Retinal pigment epithelial cell (primary cell): ENCODE measurements at regions not wholly inside any gene's neighbourhood (a gene's known extent, or its start where the extent isn't known, plus 50 kb on each side); places are given as distances from the start of the nearest gene placed in this dataset.

ENCODE experiments used
- DNase-seq: peaks from one replicate; pipeline ENCODE4 v3.0.0-alpha.2; 2010; ENCODE audit warnings: low read depth
- H3K4me3 ChIP-seq: 2 replicates; pipeline ENCODE4 v1.5.1; 2011; ENCODE audit warnings: mild to moderate bottlenecking, low read length, control low read depth, moderate library complexity
- CTCF ChIP-seq: conservative IDR thresholded peaks from 2 replicates; pipeline ENCODE4 v1.5.1; 2011; ENCODE audit warnings: low read depth, low read length, control low read depth, inconsistent platforms

GRCh38 chr3:124132813-124133212, 140.9 kb upstream of the ROPN1 start:
- DNase-seq, result no peak
- TF ChIP-seq CTCF, result no peak

GRCh38 chr3:124133366-124133940, 141.5 kb upstream of the ROPN1 start:
- DNase-seq, result no peak
- no peak overlapping the region for H3K4me3 ChIP-seq
- TF ChIP-seq CTCF, result no peak

More at GRCh38 chr3:124132813-124133212, 140.9 kb upstream of the ROPN1 start:
- no peak overlapping the region for H3K4me3 ChIP-seq

- no peak for TF ChIP-seq CTCF
- H3K4me3 ChIP-seq, result no peak overlapping the region
- DNase-seq, result no peak
These were observed 145.3 kb upstream of the ROPN1 start for GRCh38 chr3:124137216-124137615.

DNA sequence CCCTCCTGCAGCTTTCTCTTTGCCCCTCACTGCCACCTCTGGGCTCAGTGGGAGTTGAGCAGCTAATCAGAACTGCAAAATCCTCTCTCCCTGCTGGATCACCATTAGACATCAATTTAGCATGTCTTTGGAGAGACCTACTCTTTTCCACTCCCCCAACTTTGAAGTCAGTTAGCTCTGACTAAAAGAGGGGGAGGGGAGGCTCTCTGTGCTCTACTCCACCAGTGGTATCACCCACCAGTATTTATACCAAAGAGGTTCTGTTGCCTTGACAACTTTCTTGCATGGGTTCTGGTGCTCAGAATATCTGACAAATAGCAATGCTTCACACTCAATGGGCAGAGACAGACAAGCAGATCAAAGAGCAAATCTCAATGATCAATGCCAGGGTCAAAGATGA, 146.2 kb upstream of the ROPN1 start:
- DNase-seq, result no peak
- no peak for TF ChIP-seq CTCF
- no peak overlapping the region for H3K4me3 ChIP-seq

DNA sequence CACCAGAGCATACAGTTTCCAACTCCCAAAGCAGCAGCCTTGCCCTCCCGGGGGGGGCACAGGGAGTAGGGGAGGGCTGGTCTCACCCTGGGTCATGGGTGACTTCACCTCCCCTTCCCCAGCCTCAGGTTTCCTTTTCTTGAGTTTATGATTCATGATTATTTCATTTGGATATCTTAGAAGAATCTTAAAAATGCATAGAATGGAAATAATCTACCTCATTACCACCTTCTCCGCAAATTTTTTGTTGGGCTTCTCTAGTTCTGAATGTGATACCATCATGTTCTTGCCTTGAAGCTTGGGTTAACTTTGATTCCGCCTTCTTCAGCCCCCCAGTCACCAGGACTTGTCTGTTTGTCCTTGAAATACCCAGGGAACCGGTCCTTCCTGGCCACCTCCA, 148.8 kb upstream of the ROPN1 start:
- DNase-seq, result no peak
- TF ChIP-seq CTCF, result no peak
- no peak overlapping the region for H3K4me3 ChIP-seq

DNA sequence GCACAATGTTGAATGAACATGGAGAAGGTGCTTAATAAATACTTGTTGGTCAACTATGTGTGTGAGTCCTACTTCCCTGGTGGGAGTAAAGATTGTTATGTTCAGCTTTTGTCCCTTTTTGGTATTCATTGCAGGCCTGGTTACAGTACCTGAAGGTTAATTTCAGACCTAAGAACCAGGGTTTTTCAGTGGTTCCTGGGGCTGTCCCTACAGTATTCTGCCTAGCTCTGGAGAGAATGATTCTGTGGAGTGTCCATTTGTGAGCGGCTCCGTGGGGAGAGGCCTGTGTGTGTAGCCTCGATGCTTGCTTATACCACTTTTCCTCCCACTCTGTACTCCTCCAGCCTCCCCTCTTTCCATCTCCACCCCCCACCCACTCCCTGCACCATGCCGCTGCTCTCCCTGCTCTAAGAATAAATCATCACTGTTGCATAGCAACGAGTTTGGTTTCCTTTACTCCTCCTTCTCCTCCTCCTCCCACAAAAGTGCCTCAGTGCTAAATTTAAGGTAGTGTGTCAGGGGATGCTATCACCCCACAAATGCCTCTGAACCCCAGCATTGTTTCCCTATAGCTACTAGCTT, 150.6 kb upstream of the ROPN1 start:
- DNase-seq, result no peak
- no peak overlapping the region for H3K4me3 ChIP-seq
- TF ChIP-seq CTCF, result no peak

DNA sequence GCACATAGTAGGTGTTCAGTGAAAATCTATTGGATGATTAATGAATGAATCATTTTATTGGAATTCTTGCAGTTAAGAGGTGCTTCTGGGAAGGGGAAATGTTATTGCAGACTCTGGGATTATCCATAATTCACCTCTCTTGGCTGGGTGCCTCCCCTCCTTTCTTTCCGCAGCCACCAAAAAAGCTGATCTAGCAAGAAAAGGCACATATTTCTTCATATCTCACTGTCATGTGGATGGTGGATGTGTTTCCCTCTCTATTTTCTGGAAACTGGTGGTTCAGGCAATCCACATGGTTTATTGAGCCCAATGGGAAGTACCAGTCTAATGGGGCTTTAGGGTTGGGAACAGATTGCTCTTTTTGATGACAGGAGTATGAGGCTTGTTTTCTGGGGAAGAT, 151.1 kb upstream of the ROPN1 start:
- no peak for DNase-seq

More for the DNA sequence above, 151.1 kb upstream of the ROPN1 start:
- no peak overlapping the region for H3K4me3 ChIP-seq
- no peak for TF ChIP-seq CTCF
